IMR-90 (cell line): ENCODE measurements at regions not wholly inside any gene's neighbourhood (a gene's known extent, or its start where the extent isn't known, plus 50 kb on each side); places are given as distances from the start of the nearest gene placed in this dataset.

ENCODE experiments used
- ATAC-seq: fragments of 200-7000 bp; cut with Tn5 transposase; 2 replicates; pipeline ENCODE4 v1.9.1; 2020; ENCODE audit warnings: low read depth, mild to moderate bottlenecking, moderate library complexity
- BruUV-seq: library from RNA; stranded (reverse); fragments of 400-500 nt; replicated peaks from 2 replicates; lab custom pipeline; 2021; lab: Mats Ljungman, UMichigan
- CTCF ChIA-PET: fragments of 300-600 bp; formaldehyde crosslinking; extraction: SDS; loops from one replicate; lab custom pipeline; 2021; ENCODE audit warnings: antibody characterized with exemption; lab: Yijun Ruan, JAX
- POLR2A ChIA-PET: fragments of 300-600 bp; sonication (Branson Sonifier 250); formaldehyde crosslinking; loops from one replicate; lab custom pipeline; 2022; ENCODE audit warnings: antibody characterized with exemption; ENCODE audit not compliant: unreplicated experiment; lab: Charles Lee
- DNase-seq: peaks from one replicate; pipeline ENCODE4 v3.0.0; 2013
- H2AFZ ChIP-seq: replicated peaks from 2 replicates; pipeline ENCODE3; 2013; ENCODE audit warnings: low read length, mild to moderate bottlenecking; ENCODE audit not compliant: poor library complexity
- H2AK5ac ChIP-seq: 2 replicates; pipeline ENCODE4 v1.6.1; 2013; ENCODE audit warnings: low read depth, low read length, inconsistent platforms
- H2AK9ac ChIP-seq: replicated peaks from 2 replicates; pipeline ENCODE3; 2013; ENCODE audit warnings: mild to moderate bottlenecking, low read depth, low read length, moderate library complexity; ENCODE audit not compliant: poor library complexity
- H2BK120ac ChIP-seq: 2 replicates; pipeline ENCODE4 v1.6.1; 2013; ENCODE audit warnings: low read depth, low read length, inconsistent platforms
- H2BK15ac ChIP-seq: 3 replicates; pipeline ENCODE4 v1.6.1; 2013; ENCODE audit warnings: low read depth, low read length, inconsistent platforms
- H2BK20ac ChIP-seq: 2 replicates; pipeline ENCODE4 v1.6.1; 2013; ENCODE audit warnings: low read depth, mild to moderate bottlenecking, inconsistent platforms, low read length, moderate library complexity
- H2BK5ac ChIP-seq: 2 replicates; pipeline ENCODE4 v1.6.1; 2013; ENCODE audit warnings: mild to moderate bottlenecking, low read depth, low read length, inconsistent platforms; ENCODE audit not compliant: poor library complexity, severe bottlenecking
- H3K14ac ChIP-seq: replicated peaks from 2 replicates; pipeline ENCODE4 v1.6.1; 2013; ENCODE audit warnings: low read depth, low read length, inconsistent platforms
- H3K18ac ChIP-seq: 2 replicates; pipeline ENCODE4 v1.6.1; 2013; ENCODE audit warnings: low read depth, low read length, control low read depth
- H3K23ac ChIP-seq: 2 replicates; pipeline ENCODE4 v1.6.1; 2013; ENCODE audit warnings: low read depth, low read length, inconsistent platforms
- H3K27ac ChIP-seq: 2 replicates; pipeline ENCODE4 v1.5.1; 2013; ENCODE audit warnings: mild to moderate bottlenecking, control low read depth, low read length; ENCODE audit not compliant: insufficient read depth
- H3K27me3 ChIP-seq: 2 replicates; pipeline ENCODE4 v1.6.1; 2013; ENCODE audit warnings: low read length; ENCODE audit not compliant: control insufficient read depth, insufficient read depth
- H3K36me3 ChIP-seq: 2 replicates; pipeline ENCODE4 v1.6.1; 2013; ENCODE audit warnings: low read length, mixed read lengths; ENCODE audit not compliant: control insufficient read depth, insufficient read depth
- H3K4ac ChIP-seq: 2 replicates; pipeline ENCODE4 v1.6.1; 2013; ENCODE audit warnings: low read depth, low read length, inconsistent platforms
- H3K4me1 ChIP-seq: 2 replicates; pipeline ENCODE4 v1.6.1; 2013; ENCODE audit warnings: low read length, mixed read lengths; ENCODE audit not compliant: control insufficient read depth, insufficient read depth
- H3K4me2 ChIP-seq: 2 replicates; pipeline ENCODE4 v1.6.1; 2013; ENCODE audit warnings: low read depth, mild to moderate bottlenecking, control low read depth, low read length, moderate library complexity
- H3K4me3 ChIP-seq: 2 replicates; pipeline ENCODE4 v1.5.1; 2013; ENCODE audit warnings: low read depth, mild to moderate bottlenecking, control low read depth, low read length, moderate library complexity; ENCODE audit not compliant: insufficient read depth
- H3K56ac ChIP-seq: 2 replicates; pipeline ENCODE4 v1.6.1; 2013; ENCODE audit warnings: low read length, inconsistent platforms; ENCODE audit not compliant: insufficient read depth; ENCODE audit errors: extremely low read depth
- H3K79me1 ChIP-seq, 2 experiments: 2 replicates each; pipeline ENCODE4 v1.6.1; 2013; ENCODE audit warnings: low read length in 2 of 2, inconsistent platforms in 1 of 2, low read depth in 1 of 2
- H3K9ac ChIP-seq: 2 replicates; pipeline ENCODE4 v1.6.1; 2013; ENCODE audit warnings: low read depth, low read length, control low read depth
- H3K9me1 ChIP-seq: 2 replicates; pipeline ENCODE4 v1.6.1; 2013; ENCODE audit warnings: low read length, inconsistent platforms; ENCODE audit not compliant: insufficient read depth
- H3K9me3 ChIP-seq: 2 replicates; pipeline ENCODE4 v1.6.1; 2013; ENCODE audit warnings: low read length; ENCODE audit not compliant: control insufficient read depth, insufficient read depth
- H4K20me1 ChIP-seq: 2 replicates; pipeline ENCODE4 v1.6.1; 2013; ENCODE audit warnings: low read length, inconsistent platforms; ENCODE audit not compliant: insufficient read depth
- H4K5ac ChIP-seq: 2 replicates; pipeline ENCODE4 v1.6.1; 2013; ENCODE audit warnings: mild to moderate bottlenecking, low read depth, low read length, control low read depth
- H4K8ac ChIP-seq, 2 experiments: 2 replicates each; pipeline ENCODE4 v1.6.1; 2013; ENCODE audit warnings: low read depth in 2 of 2, low read length in 2 of 2, control low read depth in 1 of 2, inconsistent platforms in 1 of 2
- H4K91ac ChIP-seq: 2 replicates; pipeline ENCODE4 v1.6.1; 2013; ENCODE audit warnings: low read depth, low read length, inconsistent platforms; ENCODE audit not compliant: insufficient read depth
- BHLHE40 ChIP-seq: fragments of 150-350 bp; IDR thresholded peaks from 2 replicates; pipeline ENCODE4 v1.6.1; 2016; ENCODE audit warnings: mild to moderate bottlenecking, low read depth, low read length
- CEBPB ChIP-seq: IDR thresholded peaks from 2 replicates; pipeline ENCODE4 v1.6.1; 2012; ENCODE audit warnings: low read depth, low read length, improper control_type of control experiment
- CHD1 ChIP-seq: IDR thresholded peaks from 2 replicates; pipeline ENCODE4 v1.6.1; 2012; ENCODE audit warnings: low read depth, low read length, improper control_type of control experiment
- CTCF ChIP-seq: conservative IDR thresholded peaks from 2 replicates; pipeline ENCODE4 v1.5.1; 2012; ENCODE audit warnings: mild to moderate bottlenecking, low read depth, low read length, improper control_type of control experiment
- ELK1 ChIP-seq: fragments of 150-350 bp; IDR thresholded peaks from 2 replicates; pipeline ENCODE4 v1.6.1; 2016; ENCODE audit warnings: low read depth, mild to moderate bottlenecking, low read length, moderate library complexity, borderline replicate concordance
- FOS ChIP-seq: fragments of 150-350 bp; IDR thresholded peaks from 2 replicates; pipeline ENCODE4 v1.6.1; 2016; ENCODE audit warnings: low read depth, low read length
- MAFK ChIP-seq: IDR thresholded peaks from 2 replicates; pipeline ENCODE4 v1.6.1; 2012; ENCODE audit warnings: low read depth, low read length, improper control_type of control experiment
- MAZ ChIP-seq: IDR thresholded peaks from 2 replicates; pipeline ENCODE4 v1.6.1; 2012; ENCODE audit warnings: low read depth, mild to moderate bottlenecking, low read length, improper control_type of control experiment, moderate library complexity, borderline replicate concordance
- MXI1 ChIP-seq: IDR thresholded peaks from 2 replicates; pipeline ENCODE4 v1.6.1; 2012; ENCODE audit warnings: low read depth, mild to moderate bottlenecking, low read length, moderate library complexity, borderline replicate concordance
- NFE2L2 ChIP-seq: fragments of 150-350 bp; IDR thresholded peaks from 2 replicates; pipeline ENCODE4 v1.6.1; 2016; ENCODE audit warnings: low read depth, mild to moderate bottlenecking, low read length
- POLR2A ChIP-seq: IDR thresholded peaks from 2 replicates; pipeline ENCODE4 v1.6.1; 2012; ENCODE audit warnings: mild to moderate bottlenecking, low read depth, low read length
- RAD21 ChIP-seq: IDR thresholded peaks from 2 replicates; pipeline ENCODE4 v1.6.1; 2012; ENCODE audit warnings: low read length, improper control_type of control experiment
- RCOR1 ChIP-seq: IDR thresholded peaks from 2 replicates; pipeline ENCODE4 v1.6.1; 2012; ENCODE audit warnings: mild to moderate bottlenecking, low read length, improper control_type of control experiment; ENCODE audit not compliant: insufficient replicate concordance
- RFX5 ChIP-seq: IDR thresholded peaks from 2 replicates; pipeline ENCODE4 v1.8.0; 2012; ENCODE audit warnings: low read depth, mild to moderate bottlenecking, low read length, moderate library complexity
- SMC3 ChIP-seq: fragments of 150-350 bp; IDR thresholded peaks from 2 replicates; pipeline ENCODE4 v1.6.1; 2016; ENCODE audit warnings: low read depth, mild to moderate bottlenecking, antibody characterized with exemption, low read length, moderate library complexity
- USF2 ChIP-seq: fragments of 150-350 bp; IDR thresholded peaks from 2 replicates; pipeline ENCODE4 v1.6.1; 2017; ENCODE audit warnings: mild to moderate bottlenecking, antibody characterized with exemption, low read length, low read depth
- WGBS, 2 experiments: methylation state at CpG; one replicate each; pipeline versions ENCODE4 v1.1.5 to v1.1.7; 2013; ENCODE audit warnings: missing lambda C conversion rate in 2 of 2; ENCODE audit not compliant: insufficient read length in 1 of 2; ENCODE audit errors: extremely low coverage in 2 of 2; 5-methylcytosine and 5-hydroxymethylcytosine counted together
- dilution Hi-C: fragments of 300-500 bp; cut with HindIII; formaldehyde crosslinking; loops from one replicate; pipeline ENCODE4 v1.14.3; 2018; ENCODE audit warnings: low sequenced_read_pairs; ENCODE audit not compliant: unreplicated experiment
- in situ Hi-C: fragments of 300-500 bp; cut with MboI; formaldehyde crosslinking; loops from 3 replicates; pipeline ENCODE4 v1.14.3; 2019; ENCODE audit warnings: low sequenced_read_pairs, inconsistent platforms, mixed read lengths
- intact Hi-C: fragments of 100-400 bp; cut with micrococcal nuclease; formaldehyde crosslinking; loops from 2 replicates; pipeline ENCODE4 v1.10.0; 2022

GRCh38 chr7:22909917-22910316 lies 87.3 kb upstream of the TOMM7 start:
- POLR2A ChIA-PET = no interaction called here

More at GRCh38 chr7:22909917-22910316, 87.3 kb upstream of the TOMM7 start:
- Histone ChIP-seq H3K23ac (no peak overlapping the region), H2BK15ac (no peak overlapping the region), H2AK9ac (no peak overlapping the region), H2BK120ac (no peak overlapping the region), H3K4ac (no peak overlapping the region), H3K56ac (no peak overlapping the region), H3K4me2 (no peak overlapping the region), H3K4me1 (peaks cover 2% of the 10 kb centered on the region), H3K18ac (no peak overlapping the region), H2BK20ac (no peak overlapping the region), H3K9ac (no peak overlapping the region), H3K27ac (no peak overlapping the region), H4K5ac (no peak overlapping the region), H4K8ac (no peak overlapping the region), H4K20me1 (no peaks in the 10 kb centered on the region), H3K36me3 (no peaks in the 10 kb centered on the region), H3K79me1 (no peaks in the 10 kb centered on the region), H4K91ac (no peak overlapping the region), H3K14ac (no peak overlapping the region), H3K9me3 (no peaks in the 10 kb centered on the region), H3K27me3 (no peaks in the 10 kb centered on the region), H2BK5ac (no peak overlapping the region), H2AK5ac (no peak overlapping the region), H3K4me3 (no peak overlapping the region), H3K9me1 (no peaks in the 10 kb centered on the region; the same call in 1 of the 2 replicates), H2AFZ (no peak overlapping the region)
- ATAC-seq (no peak), DNase-seq (no peak)
- dilution Hi-C loops = no loop called here
- CTCF ChIA-PET = no interaction called here
- no TSS peak for BruUV-seq
- TF ChIP-seq BHLHE40 = no peak
- TF ChIP-seq RCOR1 = no peak
- TF ChIP-seq CTCF = no peak
- no peak for TF ChIP-seq CEBPB
- no peak for TF ChIP-seq SMC3
- no peak for TF ChIP-seq FOS
- no peak for TF ChIP-seq MAFK
- no peak for TF ChIP-seq RFX5
- TF ChIP-seq RAD21 = no peak
- TF ChIP-seq MAZ = no peak
- TF ChIP-seq USF2 = no peak
- TF ChIP-seq ELK1 = no peak
- TF ChIP-seq POLR2A = no peak
- no peak for TF ChIP-seq CHD1
- no peak for TF ChIP-seq NFE2L2
- TF ChIP-seq MXI1 = no peak
- intact Hi-C loops = no loop called here
- WGBS, 2 experiments = no CpG with 5 or more reads among the region's 3 CpGs
- in situ Hi-C loops = no loop called here
